ENCODE measurements at regions not wholly inside any gene's neighbourhood (a gene's known extent, or its start where the extent isn't known, plus 50 kb on each side); places are given as distances from the start of the nearest gene placed in this dataset.
A peak's percentile ranks its signal among the peaks of the same experiment; 100 is the strongest.
"Not testable (repeated sequence)": the region's sequence is repeated elsewhere in the genome, so short reads cannot be mapped to it uniquely, and the experiment has no call there.

- H3K36me3 ChIP-seq (ENCODE audit: control insufficient read depth, insufficient read depth, low read length) = no peaks in the 10 kb centered on the region
- no peaks in the 10 kb centered on the region for H3K27me3 ChIP-seq (ENCODE audit: control insufficient read depth, insufficient read depth, low read length)
- FAIRE-seq (no peak), DNase-seq (ENCODE audit: low read depth) (peak; percentile 21)
- no peak overlapping the region for H3K4me3 ChIP-seq (ENCODE audit: low read depth, low read length)
- TF ChIP-seq CTCF (IDR thresholded peaks at IDR 0.05; ENCODE audit: insufficient read depth, low read length, severe bottlenecking) = no peak
Measured at GRCh38 chr12:45522227-45522626, 207.3 kb upstream of the ARID2 start.

- not testable (repeated sequence) for DNase-seq (ENCODE audit: low read depth); H3K4me3 ChIP-seq (ENCODE audit: low read depth, low read length); H3K27me3 ChIP-seq (ENCODE audit: control insufficient read depth, insufficient read depth, low read length); FAIRE-seq; H3K36me3 ChIP-seq (ENCODE audit: control insufficient read depth, insufficient read depth, low read length)
Measured at GRCh38 chr12:45526823-45527222, 202.7 kb upstream of the ARID2 start.

GRCh38 chr12:45532113-45532512 is 197.4 kb upstream of the ARID2 start:
- no peak for FAIRE-seq
- H3K4me3 ChIP-seq (ENCODE audit: low read depth, low read length) = no peak overlapping the region
- no peaks in the 10 kb centered on the region for H3K27me3 ChIP-seq (ENCODE audit: control insufficient read depth, insufficient read depth, low read length)
- TF ChIP-seq CTCF (IDR thresholded peaks at IDR 0.05; ENCODE audit: insufficient read depth, low read length, severe bottlenecking) = no peak
- no peaks in the 10 kb centered on the region for H3K36me3 ChIP-seq (ENCODE audit: control insufficient read depth, insufficient read depth, low read length)
- no peak for DNase-seq (ENCODE audit: low read depth)

- no peaks in the 10 kb centered on the region for H3K36me3 ChIP-seq (ENCODE audit: control insufficient read depth, insufficient read depth, low read length)
- TF ChIP-seq CTCF (IDR thresholded peaks at IDR 0.05; ENCODE audit: insufficient read depth, low read length, severe bottlenecking) = no peak
- H3K27me3 ChIP-seq (ENCODE audit: control insufficient read depth, insufficient read depth, low read length) = no peaks in the 10 kb centered on the region
- DNase-seq (ENCODE audit: low read depth) (no peak), FAIRE-seq (no peak)
- H3K4me3 ChIP-seq (ENCODE audit: low read depth, low read length) = no peak overlapping the region
Measured at GRCh38 chr12:45535610-45536180, 193.8 kb upstream of the ARID2 start.

DNA sequence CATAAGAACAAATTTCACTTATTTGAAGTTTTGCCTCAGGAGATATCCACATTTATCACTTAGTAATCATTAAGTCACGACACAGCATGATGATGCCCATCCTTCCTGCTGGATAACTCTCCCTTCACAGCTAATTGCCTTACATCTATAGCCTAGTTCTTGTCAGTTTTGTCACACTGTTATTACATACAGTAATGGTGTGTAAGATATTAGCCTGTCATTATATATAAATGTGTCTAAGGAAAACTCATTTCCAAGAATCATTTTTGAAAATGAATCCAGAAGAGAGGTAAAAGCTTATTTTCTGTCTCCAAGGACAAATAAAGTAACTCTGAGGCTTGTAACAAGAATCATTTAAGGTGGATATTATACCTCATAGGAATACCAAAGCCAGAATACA is 193.2 kb upstream of the ARID2 start:
- DNase-seq (ENCODE audit: low read depth) (no peak), FAIRE-seq (no peak)
- no peak overlapping the region for H3K4me3 ChIP-seq (ENCODE audit: low read depth, low read length)
- no peaks in the 10 kb centered on the region for H3K27me3 ChIP-seq (ENCODE audit: control insufficient read depth, insufficient read depth, low read length)
- H3K36me3 ChIP-seq (ENCODE audit: control insufficient read depth, insufficient read depth, low read length) = no peaks in the 10 kb centered on the region
- TF ChIP-seq CTCF (IDR thresholded peaks at IDR 0.05; ENCODE audit: insufficient read depth, low read length, severe bottlenecking) = no peak

DNA sequence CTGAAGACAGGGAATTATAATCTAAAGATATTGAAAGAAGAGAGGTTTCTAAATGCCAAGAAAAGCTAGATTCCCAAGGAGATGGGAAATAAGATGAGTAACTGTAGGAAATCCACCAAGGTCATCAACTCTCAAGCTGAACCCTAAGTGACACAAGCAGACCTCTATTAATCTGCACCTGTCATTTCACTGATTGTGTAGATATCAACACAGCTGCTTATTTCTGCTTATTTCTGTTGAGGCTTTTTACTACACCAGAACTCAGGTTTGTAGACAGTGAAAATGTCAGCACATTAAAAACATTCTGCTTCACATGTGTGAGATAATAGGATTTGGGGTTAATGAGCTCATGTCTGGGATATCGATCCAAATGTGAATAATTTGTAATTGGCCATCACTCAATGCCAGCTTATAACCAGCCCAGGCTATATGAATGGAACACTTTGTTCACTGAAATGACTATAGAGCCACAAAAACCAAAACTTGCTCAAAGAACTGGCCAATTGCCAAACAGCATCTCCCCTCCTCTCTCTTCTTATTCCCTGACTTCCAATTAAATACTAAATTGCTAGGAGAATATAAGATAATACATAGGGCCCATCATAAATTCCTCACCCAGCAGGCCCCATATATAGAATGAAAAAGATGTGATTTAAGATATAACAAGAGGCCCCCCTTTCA is 188.7 kb upstream of the ARID2 start:
- no peak for TF ChIP-seq CTCF (IDR thresholded peaks at IDR 0.05; ENCODE audit: insufficient read depth, low read length, severe bottlenecking)
- H3K4me3 ChIP-seq (ENCODE audit: low read depth, low read length) = no peak overlapping the region
- FAIRE-seq (no peak), DNase-seq (ENCODE audit: low read depth) (no peak)
- no peaks in the 10 kb centered on the region for H3K36me3 ChIP-seq (ENCODE audit: control insufficient read depth, insufficient read depth, low read length)
- no peaks in the 10 kb centered on the region for H3K27me3 ChIP-seq (ENCODE audit: control insufficient read depth, insufficient read depth, low read length)
